22Rv1 (cell line): ENCODE measurements at regions not wholly inside any gene's neighbourhood (a gene's known extent, or its start where the extent isn't known, plus 50 kb on each side); places are given as distances from the start of the nearest gene placed in this dataset.

Experiments used
- ZFX ChIP-seq: fragments of 450-650 bp; IDR thresholded peaks from 2 replicates; pipeline ENCODE4 v1.6.1; 2017; ENCODE audit warnings: antibody characterized with exemption, borderline replicate concordance
- TF ChIP-seq, protein P1 (sequence below): fragments of 450-650 bp; IDR thresholded peaks from 2 replicates; pipeline ENCODE4 v1.5.1; 2017; ENCODE audit warnings: mild to moderate bottlenecking

DNA sequence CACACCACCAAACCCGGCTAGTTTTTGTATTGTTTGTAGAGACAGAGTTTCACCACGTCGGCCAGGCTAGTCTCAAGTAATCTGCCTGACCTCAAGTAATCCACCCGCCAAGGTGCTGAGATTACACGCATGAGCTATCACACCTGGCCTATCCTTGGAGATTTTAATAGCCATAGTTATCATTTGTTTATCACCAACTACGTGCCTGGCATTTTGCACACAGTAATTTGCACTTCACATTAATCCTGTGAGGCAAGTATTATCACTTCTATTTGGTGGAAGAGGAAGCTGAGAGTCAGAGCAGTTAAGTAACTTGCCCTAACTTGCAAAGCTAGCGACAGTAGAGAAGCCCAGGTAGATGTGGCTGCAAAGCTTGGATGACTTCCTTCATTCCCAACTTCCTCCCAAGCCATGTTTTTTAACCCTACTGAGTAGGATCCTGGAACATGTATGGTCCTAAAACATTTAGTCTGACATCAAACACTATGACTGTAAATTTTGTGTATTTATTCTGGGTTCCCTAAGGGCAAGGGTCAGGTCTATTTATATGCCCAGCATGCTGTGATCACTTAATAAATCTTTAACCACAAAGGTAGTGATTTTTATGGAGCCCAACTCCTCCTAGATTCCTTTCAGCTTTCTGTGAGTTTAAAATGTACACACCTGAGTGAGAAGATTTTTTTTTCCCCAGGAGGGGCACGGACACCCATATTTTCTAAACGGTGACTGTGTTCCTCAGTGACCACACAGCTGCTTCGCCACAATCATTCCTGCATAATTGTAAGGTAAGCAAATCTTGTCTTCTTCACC is 100.2 kb upstream of the RAI14 start:
- TF ChIP-seq, protein P1, sequence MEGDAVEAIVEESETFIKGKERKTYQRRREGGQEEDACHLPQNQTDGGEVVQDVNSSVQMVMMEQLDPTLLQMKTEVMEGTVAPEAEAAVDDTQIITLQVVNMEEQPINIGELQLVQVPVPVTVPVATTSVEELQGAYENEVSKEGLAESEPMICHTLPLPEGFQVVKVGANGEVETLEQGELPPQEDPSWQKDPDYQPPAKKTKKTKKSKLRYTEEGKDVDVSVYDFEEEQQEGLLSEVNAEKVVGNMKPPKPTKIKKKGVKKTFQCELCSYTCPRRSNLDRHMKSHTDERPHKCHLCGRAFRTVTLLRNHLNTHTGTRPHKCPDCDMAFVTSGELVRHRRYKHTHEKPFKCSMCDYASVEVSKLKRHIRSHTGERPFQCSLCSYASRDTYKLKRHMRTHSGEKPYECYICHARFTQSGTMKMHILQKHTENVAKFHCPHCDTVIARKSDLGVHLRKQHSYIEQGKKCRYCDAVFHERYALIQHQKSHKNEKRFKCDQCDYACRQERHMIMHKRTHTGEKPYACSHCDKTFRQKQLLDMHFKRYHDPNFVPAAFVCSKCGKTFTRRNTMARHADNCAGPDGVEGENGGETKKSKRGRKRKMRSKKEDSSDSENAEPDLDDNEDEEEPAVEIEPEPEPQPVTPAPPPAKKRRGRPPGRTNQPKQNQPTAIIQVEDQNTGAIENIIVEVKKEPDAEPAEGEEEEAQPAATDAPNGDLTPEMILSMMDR: no peak
- TF ChIP-seq ZFX: no peak
